NB4 (cell line): ENCODE measurements at regions not wholly inside any gene's neighbourhood (a gene's known extent, or its start where the extent isn't known, plus 50 kb on each side); places are given as distances from the start of the nearest gene placed in this dataset.

ENCODE experiments used
- DNase-seq: peaks from one replicate; pipeline ENCODE4 v3.0.0; 2010; ENCODE audit warnings: low read depth
- H3K4me3 ChIP-seq: one replicate; pipeline ENCODE4 v1.5.1; 2011; ENCODE audit warnings: mild to moderate bottlenecking, low read depth, low read length, moderate library complexity
- MYC ChIP-seq: IDR thresholded peaks from 2 replicates; pipeline ENCODE4 v1.6.1; 2011; ENCODE audit warnings: low read depth, low read length
- POLR2A ChIP-seq: IDR thresholded peaks from 2 replicates; pipeline ENCODE4 v1.6.1; 2011; ENCODE audit warnings: mild to moderate bottlenecking; ENCODE audit not compliant: insufficient read length; ENCODE audit errors: extremely low read depth
- TF ChIP-seq, protein P1 (sequence below): IDR thresholded peaks from 2 replicates; pipeline ENCODE4 v1.6.1; 2011; ENCODE audit warnings: low read depth, low read length
- TF ChIP-seq, protein P2 (sequence below): IDR thresholded peaks from one replicate; pipeline ENCODE4 v1.5.1; 2012; ENCODE audit warnings: low read depth, low read length

DNA sequence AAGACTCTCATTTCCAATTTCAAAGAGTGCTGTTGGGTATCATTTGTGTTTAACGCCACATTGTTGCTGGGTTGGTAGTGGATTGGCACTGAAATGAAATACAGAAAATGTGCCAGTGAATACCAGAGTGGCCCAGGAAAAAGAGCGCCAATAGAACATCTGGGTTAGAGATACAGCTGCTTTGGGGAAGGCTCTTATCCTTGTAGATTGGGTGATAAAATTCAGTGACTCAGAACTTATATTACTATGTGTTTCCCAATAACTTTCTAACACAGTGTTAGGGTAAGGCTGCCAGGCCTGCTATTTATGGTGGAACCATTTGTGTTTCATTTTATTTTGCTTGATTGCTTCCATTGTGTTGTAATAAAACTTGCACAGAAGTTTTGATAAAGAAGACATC, 168.2 kb upstream of the SSTR1 start:
- no peak for TF ChIP-seq MYC
- TF ChIP-seq POLR2A: no peak
- TF ChIP-seq, protein P1, sequence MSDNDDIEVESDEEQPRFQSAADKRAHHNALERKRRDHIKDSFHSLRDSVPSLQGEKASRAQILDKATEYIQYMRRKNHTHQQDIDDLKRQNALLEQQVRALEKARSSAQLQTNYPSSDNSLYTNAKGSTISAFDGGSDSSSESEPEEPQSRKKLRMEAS: no peak
- TF ChIP-seq, protein P2, sequence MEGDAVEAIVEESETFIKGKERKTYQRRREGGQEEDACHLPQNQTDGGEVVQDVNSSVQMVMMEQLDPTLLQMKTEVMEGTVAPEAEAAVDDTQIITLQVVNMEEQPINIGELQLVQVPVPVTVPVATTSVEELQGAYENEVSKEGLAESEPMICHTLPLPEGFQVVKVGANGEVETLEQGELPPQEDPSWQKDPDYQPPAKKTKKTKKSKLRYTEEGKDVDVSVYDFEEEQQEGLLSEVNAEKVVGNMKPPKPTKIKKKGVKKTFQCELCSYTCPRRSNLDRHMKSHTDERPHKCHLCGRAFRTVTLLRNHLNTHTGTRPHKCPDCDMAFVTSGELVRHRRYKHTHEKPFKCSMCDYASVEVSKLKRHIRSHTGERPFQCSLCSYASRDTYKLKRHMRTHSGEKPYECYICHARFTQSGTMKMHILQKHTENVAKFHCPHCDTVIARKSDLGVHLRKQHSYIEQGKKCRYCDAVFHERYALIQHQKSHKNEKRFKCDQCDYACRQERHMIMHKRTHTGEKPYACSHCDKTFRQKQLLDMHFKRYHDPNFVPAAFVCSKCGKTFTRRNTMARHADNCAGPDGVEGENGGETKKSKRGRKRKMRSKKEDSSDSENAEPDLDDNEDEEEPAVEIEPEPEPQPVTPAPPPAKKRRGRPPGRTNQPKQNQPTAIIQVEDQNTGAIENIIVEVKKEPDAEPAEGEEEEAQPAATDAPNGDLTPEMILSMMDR: no peak
- no peak overlapping the region for H3K4me3 ChIP-seq
- no peak for DNase-seq

DNA sequence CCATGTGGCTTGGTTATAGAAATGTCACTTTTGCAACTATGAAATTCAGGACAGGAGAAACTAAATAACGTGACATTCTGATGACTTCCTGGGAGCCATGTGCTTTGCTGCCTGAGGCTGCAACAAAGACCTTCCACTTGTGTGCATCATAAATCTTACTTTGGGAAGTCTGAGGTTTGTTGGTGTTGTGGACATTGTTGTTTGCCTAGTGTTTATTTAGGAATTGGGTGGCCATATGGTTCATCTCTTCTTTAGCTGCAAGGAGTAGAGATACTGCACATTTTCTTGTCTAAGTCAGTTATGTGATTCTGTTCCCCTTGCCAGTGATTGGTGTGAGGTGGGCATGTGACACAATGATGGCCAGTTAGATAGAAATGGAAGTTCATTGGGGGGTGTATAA, 167.3 kb upstream of the SSTR1 start:
- no peak overlapping the region for H3K4me3 ChIP-seq
- TF ChIP-seq POLR2A (no peak), MYC (no peak)
- TF ChIP-seq, protein P1: no peak
- TF ChIP-seq, protein P2: no peak
- DNase-seq: no peak

DNA sequence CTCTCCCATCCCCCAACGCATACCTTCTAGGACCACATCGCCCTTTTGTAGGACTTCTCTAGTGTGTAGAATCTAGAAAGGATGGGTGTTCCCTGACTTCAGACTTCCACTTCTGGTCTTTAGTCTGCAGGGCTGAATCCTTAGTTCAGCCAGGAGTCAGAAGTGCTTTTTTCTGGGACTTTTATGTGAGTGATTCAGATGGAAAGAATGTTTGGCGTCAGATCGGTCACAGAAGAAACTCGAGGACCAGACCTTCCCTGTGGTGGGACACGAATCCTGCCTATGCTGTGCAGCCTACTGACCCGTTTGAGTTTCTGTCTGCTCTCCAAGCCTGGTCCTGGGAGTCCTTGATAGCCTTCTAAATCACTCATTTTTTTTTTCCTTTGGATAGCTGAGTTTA, 165.4 kb upstream of the SSTR1 start:
- TF ChIP-seq, protein P2: no peak
- TF ChIP-seq MYC: no peak
- TF ChIP-seq, protein P1: no peak
- no peak for DNase-seq
- no peak overlapping the region for H3K4me3 ChIP-seq

DNA sequence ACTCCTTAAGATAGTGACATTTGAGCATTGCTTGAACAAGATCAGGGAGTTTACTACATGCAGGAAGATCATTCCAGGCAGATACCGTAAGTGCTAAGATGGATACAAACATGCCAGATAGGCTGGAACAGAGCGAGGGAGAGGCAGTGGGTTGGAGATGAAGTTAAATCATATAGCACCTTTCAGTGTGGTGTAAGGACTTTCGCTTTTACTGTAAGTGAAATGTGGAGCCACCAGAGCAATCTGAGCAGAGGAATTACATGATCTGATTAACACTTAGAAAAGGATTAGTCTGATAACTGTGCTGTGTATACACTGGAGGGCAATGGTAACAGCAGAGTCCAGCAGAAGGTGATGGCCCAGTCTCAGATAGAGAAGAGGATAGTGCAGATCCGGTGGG, 163.0 kb upstream of the SSTR1 start:
- no peak overlapping the region for H3K4me3 ChIP-seq
- DNase-seq: no peak
- TF ChIP-seq, protein P2: no peak
- TF ChIP-seq, protein P1: no peak
- TF ChIP-seq MYC (no peak), POLR2A (no peak)

DNA sequence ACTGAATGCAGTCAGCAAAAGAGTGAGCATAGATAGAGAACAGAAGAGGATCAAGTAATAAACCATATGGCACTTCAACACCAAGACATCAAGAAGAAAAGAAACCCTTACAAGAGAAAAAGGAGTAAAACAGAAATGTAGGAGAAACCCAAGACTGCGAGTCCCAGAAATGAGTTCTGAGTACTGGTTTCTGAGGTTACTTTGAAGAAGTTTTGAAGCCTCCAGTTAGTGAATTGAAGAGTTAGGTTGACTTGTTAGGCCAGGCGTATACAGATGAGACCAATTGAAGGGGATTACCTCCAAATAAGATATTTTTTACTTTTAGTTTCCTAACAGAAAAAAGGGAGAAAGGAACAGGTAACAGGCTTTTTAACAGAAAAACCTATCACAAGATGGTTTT, 162.2 kb upstream of the SSTR1 start:
- no peak for TF ChIP-seq POLR2A
- TF ChIP-seq, protein P2: no peak
- no peak for TF ChIP-seq MYC
- TF ChIP-seq, protein P1: no peak
- no peak overlapping the region for H3K4me3 ChIP-seq
- DNase-seq: no peak

DNA sequence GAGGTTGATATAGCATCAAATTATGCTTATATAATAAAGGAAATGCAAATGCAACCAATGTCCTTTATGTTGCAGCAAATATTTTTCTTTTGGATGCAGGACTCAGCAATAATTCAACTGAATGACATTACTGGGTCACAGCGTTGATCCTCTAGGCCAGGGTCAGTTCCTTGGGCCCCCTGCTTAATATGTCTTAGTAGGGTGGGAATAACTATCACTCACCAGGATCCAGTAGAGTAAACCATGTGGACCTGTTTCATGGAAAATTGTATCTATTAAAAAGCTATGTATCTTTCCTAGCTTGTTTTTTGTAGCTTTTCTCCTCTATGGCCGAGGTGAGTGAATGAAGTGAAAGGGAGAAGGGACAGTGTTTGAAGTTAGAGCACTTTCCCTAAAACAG, 161.5 kb upstream of the SSTR1 start:
- no peak overlapping the region for H3K4me3 ChIP-seq
- no peak for DNase-seq
- no peak for TF ChIP-seq POLR2A
- TF ChIP-seq MYC: no peak
- TF ChIP-seq, protein P2: no peak
- TF ChIP-seq, protein P1: no peak
